Neural progenitor cell (in vitro differentiated cells): ENCODE measurements at regions not wholly inside any gene's neighbourhood (a gene's known extent, or its start where the extent isn't known, plus 50 kb on each side); places are given as distances from the start of the nearest gene placed in this dataset.

ENCODE experiments used
- CTCF ChIP-seq: fragments of 200-600 bp; sonication (generic); IDR thresholded peaks from 2 replicates; pipeline ENCODE4 v1.5.1; 2017; ENCODE audit warnings: antibody characterized with exemption, mild to moderate bottlenecking
- EZH2 ChIP-seq: fragments of 200-600 bp; sonication (generic); IDR thresholded peaks from 2 replicates; pipeline ENCODE4 v1.6.1; 2017; ENCODE audit warnings: antibody characterized with exemption, mild to moderate bottlenecking, moderate library complexity
- EZH2phosphoT487 ChIP-seq: fragments of 200-600 bp; sonication (generic); IDR thresholded peaks from 2 replicates; pipeline ENCODE4 v1.6.1; 2017; ENCODE audit warnings: antibody characterized with exemption

- TF ChIP-seq EZH2phosphoT487 (no peak), CTCF (no peak), EZH2 (no peak)
Measured at GRCh38 chr17:57203040-57203439, 53.3 kb upstream of the MSI2 start.
